T-helper 22 cell (primary cell): ENCODE measurements at regions not wholly inside any gene's neighbourhood (a gene's known extent, or its start where the extent isn't known, plus 50 kb on each side); places are given as distances from the start of the nearest gene placed in this dataset.
"Not testable (repeated sequence)": the region's sequence is repeated elsewhere in the genome, so short reads cannot be mapped to it uniquely, and the experiment has no call there.

Source experiments
- DNase-seq: peaks from one replicate; pipeline ENCODE4 v3.0.0-alpha.2; 2020; ENCODE audit warnings: low read depth

- DNase-seq = no peak
Measured at GRCh38 chr6:103326760-103327757, 1532.7 kb downstream of the HACE1 start.

- DNase-seq = no peak
Measured at GRCh38 chr6:103313432-103313831, 1546.3 kb downstream of the HACE1 start.

- not testable (repeated sequence) for DNase-seq
Measured at GRCh38 chr6:103294376-103294775, 1565.3 kb downstream of the HACE1 start.

GRCh38 chr6:103284835-103285234 lies 1574.9 kb downstream of the HACE1 start:
- DNase-seq = no peak

GRCh38 chr6:103280417-103280816 lies 1579.3 kb downstream of the HACE1 start:
- no peak for DNase-seq

GRCh38 chr6:103277936-103278335 lies 1581.8 kb downstream of the HACE1 start:
- no peak for DNase-seq

- DNase-seq = no peak
Measured at GRCh38 chr6:103273048-103273447, 1586.7 kb downstream of the HACE1 start.

GRCh38 chr6:103269581-103269980 lies 1590.1 kb downstream of the HACE1 start:
- no peak for DNase-seq

- no peak for DNase-seq
Measured at GRCh38 chr6:103268335-103268734, 1591.4 kb downstream of the HACE1 start.

GRCh38 chr6:103264020-103264419 lies 1595.7 kb downstream of the HACE1 start:
- DNase-seq = no peak

GRCh38 chr6:103255132-103255531 lies 1604.6 kb downstream of the HACE1 start:
- DNase-seq = no peak

- DNase-seq = no peak
Measured at GRCh38 chr6:103236923-103237322, 1622.8 kb downstream of the HACE1 start.

- no peak for DNase-seq
Measured at GRCh38 chr6:103231181-103231580, 1628.5 kb downstream of the HACE1 start.

- no peak for DNase-seq
Measured at GRCh38 chr6:103215847-103216246, 1643.9 kb downstream of the HACE1 start.

GRCh38 chr6:103210686-103211085 lies 1649.0 kb downstream of the HACE1 start:
- no peak for DNase-seq

GRCh38 chr6:103198386-103198785 lies 1661.3 kb downstream of the HACE1 start:
- no peak for DNase-seq

GRCh38 chr6:103193413-103193812 lies 1666.3 kb downstream of the HACE1 start:
- no peak for DNase-seq

- no peak for DNase-seq
Measured at GRCh38 chr6:103191391-103192093, 1668.2 kb downstream of the HACE1 start.

- DNase-seq = no peak
Measured at GRCh38 chr6:103184776-103185175, 1674.9 kb downstream of the HACE1 start.

- DNase-seq = no peak
Measured at GRCh38 chr6:103183831-103184411, 1675.8 kb downstream of the HACE1 start.

- DNase-seq = no peak
Measured at GRCh38 chr6:103178193-103178592, 1681.5 kb downstream of the HACE1 start.

GRCh38 chr6:103177791-103178190 lies 1681.9 kb downstream of the HACE1 start:
- DNase-seq = no peak

- DNase-seq = no peak
Measured at GRCh38 chr6:103175056-103175455, 1684.7 kb downstream of the HACE1 start.
